ENCODE measurements at regions not wholly inside any gene's neighbourhood (a gene's known extent, or its start where the extent isn't known, plus 50 kb on each side); places are given as distances from the start of the nearest gene placed in this dataset.

DNA sequence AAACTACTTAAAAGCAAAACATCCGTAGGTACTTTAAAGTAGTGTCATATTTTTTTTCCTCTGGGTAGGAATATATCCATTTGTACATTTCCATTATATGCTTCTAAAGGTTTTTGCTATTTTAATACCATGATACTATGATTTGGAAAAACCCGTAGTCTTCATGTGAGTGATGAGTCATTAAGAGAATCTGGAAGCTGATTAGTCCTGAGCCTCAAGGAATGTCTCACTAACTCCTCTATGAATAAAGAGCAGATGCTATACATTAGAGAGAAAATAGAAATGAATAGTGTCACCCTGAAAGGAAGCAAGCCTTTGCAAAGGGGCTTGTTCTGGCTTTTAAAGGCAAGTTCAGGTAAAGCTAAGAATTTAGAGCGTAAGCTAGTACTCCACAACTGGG lies 432.1 kb downstream of the CCDC91 start:
- no peak for TF ChIP-seq POLR2A (IDR thresholded peaks at IDR 0.05; ENCODE audit: low read depth, low read length)
- TF ChIP-seq POLR2AphosphoS5 (IDR thresholded peaks at IDR 0.05; ENCODE audit: low read depth, low read length): no peak
- no peak for TF ChIP-seq TAF1 (IDR thresholded peaks at IDR 0.05; ENCODE audit: borderline replicate concordance, low read depth, low read length)
